Motor neuron (in vitro differentiated cells): ENCODE measurements at regions not wholly inside any gene's neighbourhood (a gene's known extent, or its start where the extent isn't known, plus 50 kb on each side); places are given as distances from the start of the nearest gene placed in this dataset.

ENCODE experiments used
- ATAC-seq, 8 experiments: fragments of 200-7000 bp; cut with Tn5 transposase; replicated peaks in 6 of 8; 2 replicates each; pipeline ENCODE4 v1.8.0; 2021; ENCODE audit warnings: mild to moderate bottlenecking in 8 of 8, moderate library complexity in 8 of 8
- H3K27ac ChIP-seq, 2 donors: fragments of 250-450 bp; sonication (Bioruptor Pico); 2 replicates each; pipeline ENCODE4 v1.9.0; 2021; ENCODE audit warnings: antibody characterized with exemption in 2 of 2, mild to moderate bottlenecking in 2 of 2, moderate library complexity in 1 of 2
- H3K4me1 ChIP-seq, 2 donors: fragments of 250-450 bp; sonication (Bioruptor Pico); replicated peaks in 1 of 2; 2 replicates each; pipeline ENCODE4 v1.6.1; 2021; ENCODE audit warnings: antibody characterized with exemption in 2 of 2, mild to moderate bottlenecking in 2 of 2, moderate library complexity in 1 of 2
- H3K4me3 ChIP-seq, 5 donors: fragments of 250-450 bp; sonication (Bioruptor Pico); 2 replicates each; pipeline ENCODE4 v1.9.0; 2021; ENCODE audit warnings: antibody characterized with exemption in 5 of 5, mild to moderate bottlenecking in 5 of 5, moderate library complexity in 4 of 5
- WGBS, 10 experiments: fragments of 450-650 bp; shearing (Covaris generic); methylation state at CpG; one replicate each; pipeline ENCODE4 v1.0.0; 2022; 5-methylcytosine and 5-hydroxymethylcytosine counted together
- in situ Hi-C, 9 experiments: fragments of 400-800 bp; cut with MboI; loops; one replicate each; pipeline ENCODE4 v1.15.0; 2021; ENCODE audit warnings: low sequenced_read_pairs in 9 of 9, low pct_unique_long_range_greater_than_20kb in 2 of 9; ENCODE audit not compliant: unreplicated experiment in 9 of 9

- H3K4me3 ChIP-seq: no peak overlapping the region
- no peak overlapping the region for H3K27ac ChIP-seq
- no peak for ATAC-seq
- 17 to 100% (median 80%) methylated on average over 1 to 3 of the region's 3 CpGs; no CpG with 5 or more reads in 1 of the 10 experiments for WGBS, 10 experiments
- in situ Hi-C loops: no loop called here
- peaks cover 3 to 8% of the 10 kb centered on the region in 2 donors for H3K4me1 ChIP-seq
Measured at GRCh38 chr4:13169731-13170525, 314.2 kb downstream of the RAB28 start.

GRCh38 chr4:13168326-13168725, 315.8 kb downstream of the RAB28 start:
- in situ Hi-C loops: no loop called here
- H3K4me1 ChIP-seq: peaks cover 4 to 13% of the 10 kb centered on the region in 2 donors
- no peak overlapping the region for H3K4me3 ChIP-seq
- 0 to 100% (median 94%) methylated on average over 1 to 2 of the region's 2 CpGs; no CpG with 5 or more reads in 3 of the 10 experiments for WGBS, 10 experiments
- ATAC-seq: no peak
- no peak overlapping the region for H3K27ac ChIP-seq

- WGBS, 10 experiments: 83 to 100% (median 89%) methylated on average over 1 to 2 of the region's 2 CpGs; no CpG with 5 or more reads in 5 of the 10 experiments
- Histone ChIP-seq H3K4me3 (no peak overlapping the region), H3K27ac (no peak overlapping the region), H3K4me1 (peaks cover 4 to 13% of the 10 kb centered on the region in 2 donors)
- no peak for ATAC-seq
- in situ Hi-C loops: no loop called here
Measured at GRCh38 chr4:13166214-13166613, 317.9 kb downstream of the RAB28 start.

- 0 to 88% (median 54%) methylated on average over 1 to 6 of the region's 6 CpGs; no CpG with 5 or more reads in 1 of the 10 experiments for WGBS, 10 experiments
- peak in 5 of 8 experiments; percentile 64 to 94 (median 92) for ATAC-seq
- in situ Hi-C loops: no loop called here
- H3K27ac ChIP-seq: peak overlapping the region in 1 of 2 donors; percentile 60
- peaks cover 4 to 13% of the 10 kb centered on the region in 2 donors for H3K4me1 ChIP-seq
- H3K4me3 ChIP-seq: no peak overlapping the region
Measured at GRCh38 chr4:13164783-13165331, 319.3 kb downstream of the RAB28 start.

GRCh38 chr4:13162886-13163285, 321.3 kb downstream of the RAB28 start:
- peaks cover 4 to 13% of the 10 kb centered on the region in 2 donors for H3K4me1 ChIP-seq
- WGBS, 10 experiments: 8 to 82% (median 69%) methylated on average over 1 to 5 of the region's 5 CpGs; no CpG with 5 or more reads in 3 of the 10 experiments
- in situ Hi-C loops: no loop called here
- H3K27ac ChIP-seq: no peak overlapping the region
- no peak overlapping the region for H3K4me3 ChIP-seq
- ATAC-seq: no peak

GRCh38 chr4:13160920-13161319, 323.2 kb downstream of the RAB28 start:
- WGBS, 10 experiments: 0 to 100% (median 81%) methylated on average over 1 to 2 of the region's 2 CpGs
- peaks cover 4 to 13% of the 10 kb centered on the region in 2 donors for H3K4me1 ChIP-seq
- ATAC-seq: no peak

GRCh38 chr4:13159041-13159620, 325.0 kb downstream of the RAB28 start:
- 33 to 100% (median 86%) methylated on average over 1 to 4 of the region's 4 CpGs for WGBS, 10 experiments
- Histone ChIP-seq H3K4me3 (no peak overlapping the region), H3K27ac (no peak overlapping the region), H3K4me1 (no peaks in the 10 kb centered on the region)
- in situ Hi-C loops: no loop called here
- ATAC-seq: no peak

More at GRCh38 chr4:13160920-13161319, 323.2 kb downstream of the RAB28 start:
- in situ Hi-C loops: no loop called here
- H3K4me3 ChIP-seq: no peak overlapping the region
- H3K27ac ChIP-seq: no peak overlapping the region

- Histone ChIP-seq H3K4me3 (no peak overlapping the region), H3K4me1 (no peaks in the 10 kb centered on the region), H3K27ac (no peak overlapping the region)
- ATAC-seq: peak in 3 of 8 experiments; percentile 84 to 97 (median 96)
- 0 to 100% (median 51%) methylated on average over 1 to 7 of the region's 7 CpGs; no CpG with 5 or more reads in 3 of the 10 experiments for WGBS, 10 experiments
- in situ Hi-C loops: no loop called here
Measured at GRCh38 chr4:13151194-13151593, 332.9 kb downstream of the RAB28 start.

- ATAC-seq: peak in 3 of 8 experiments; percentile 27 to 40 (median 32)
- H3K4me3 ChIP-seq: no peak overlapping the region
- WGBS, 10 experiments: 13 to 94% (median 43%) methylated on average over 3 to 10 of the region's 19 CpGs
- no peak overlapping the region for H3K27ac ChIP-seq
- H3K4me1 ChIP-seq: peaks cover 4 to 13% of the 10 kb centered on the region in 2 donors
- in situ Hi-C loops: no loop called here
Measured at GRCh38 chr4:13143222-13144070, 340.7 kb downstream of the RAB28 start.

GRCh38 chr4:13142726-13143125, 341.4 kb downstream of the RAB28 start:
- no peak overlapping the region for H3K4me3 ChIP-seq
- peaks cover 4 to 13% of the 10 kb centered on the region in 2 donors for H3K4me1 ChIP-seq
- WGBS, 10 experiments: 33 to 86% (median 65%) methylated on average over 1 to 4 of the region's 4 CpGs; no CpG with 5 or more reads in 1 of the 10 experiments
- in situ Hi-C loops: no loop called here
- no peak for ATAC-seq
- no peak overlapping the region for H3K27ac ChIP-seq

- no peak overlapping the region for H3K4me3 ChIP-seq
- peaks cover 4 to 13% of the 10 kb centered on the region in 2 donors for H3K4me1 ChIP-seq
- no peak for ATAC-seq
- 43 to 100% methylated on average over 1 of the region's 1 CpG; no CpG with 5 or more reads in 8 of the 10 experiments for WGBS, 10 experiments
- in situ Hi-C loops: no loop called here
- H3K27ac ChIP-seq: no peak overlapping the region
Measured at GRCh38 chr4:13142191-13142590, 341.9 kb downstream of the RAB28 start.

GRCh38 chr4:13137390-13137789, 346.8 kb downstream of the RAB28 start:
- 16 to 80% (median 42%) methylated on average over 1 to 2 of the region's 2 CpGs; no CpG with 5 or more reads in 4 of the 10 experiments for WGBS, 10 experiments
- no peak for ATAC-seq
- no peak overlapping the region for H3K27ac ChIP-seq
- no peaks in the 10 kb centered on the region for H3K4me1 ChIP-seq
- no peak overlapping the region for H3K4me3 ChIP-seq
- in situ Hi-C loops: no loop called here
